ENCODE measurements at regions not wholly inside any gene's neighbourhood (a gene's known extent, or its start where the extent isn't known, plus 50 kb on each side); places are given as distances from the start of the nearest gene placed in this dataset.
A peak's percentile ranks its signal among the peaks of the same experiment; 100 is the strongest.
"Not testable (repeated sequence)": the region's sequence is repeated elsewhere in the genome, so short reads cannot be mapped to it uniquely, and the experiment has no call there.

GRCh38 chr2:180591947-180592346 is 388.5 kb upstream of the UBE2E3 start:
- DNase-seq: no peak

DNA sequence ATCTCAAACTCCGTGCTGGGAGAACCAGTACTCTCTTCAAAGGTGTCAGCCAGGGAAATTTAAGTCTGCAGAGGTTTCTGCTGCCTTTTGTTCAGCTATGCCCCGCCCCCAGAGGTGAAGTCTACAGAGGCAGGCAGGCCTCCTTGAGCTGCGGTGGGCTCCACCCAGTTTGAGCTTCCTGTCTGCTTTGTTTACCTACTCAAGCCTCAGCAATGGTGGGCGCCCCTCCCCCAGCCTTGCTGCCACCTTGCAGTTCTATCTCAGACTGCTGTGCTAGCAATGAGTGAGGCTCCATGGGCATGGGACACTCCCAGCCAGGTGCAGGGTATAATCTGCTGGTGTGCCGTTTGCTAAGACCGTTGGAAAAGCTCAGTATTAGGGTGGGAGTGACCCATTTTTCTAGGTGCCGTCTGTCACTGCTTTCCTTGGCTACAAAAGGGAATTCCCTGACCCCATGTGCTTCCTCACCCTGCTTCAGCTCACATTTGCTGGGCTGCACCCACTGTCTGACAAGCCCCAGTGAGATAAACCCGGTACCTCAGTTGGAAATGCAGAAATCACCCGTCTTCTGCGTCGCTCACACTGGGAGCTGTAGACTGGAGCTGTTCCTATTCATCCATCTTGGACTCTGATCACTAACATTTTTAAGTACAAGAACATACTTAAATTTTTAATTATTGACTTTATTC is 389.2 kb upstream of the UBE2E3 start:
- peak; percentile 15 for DNase-seq

DNA sequence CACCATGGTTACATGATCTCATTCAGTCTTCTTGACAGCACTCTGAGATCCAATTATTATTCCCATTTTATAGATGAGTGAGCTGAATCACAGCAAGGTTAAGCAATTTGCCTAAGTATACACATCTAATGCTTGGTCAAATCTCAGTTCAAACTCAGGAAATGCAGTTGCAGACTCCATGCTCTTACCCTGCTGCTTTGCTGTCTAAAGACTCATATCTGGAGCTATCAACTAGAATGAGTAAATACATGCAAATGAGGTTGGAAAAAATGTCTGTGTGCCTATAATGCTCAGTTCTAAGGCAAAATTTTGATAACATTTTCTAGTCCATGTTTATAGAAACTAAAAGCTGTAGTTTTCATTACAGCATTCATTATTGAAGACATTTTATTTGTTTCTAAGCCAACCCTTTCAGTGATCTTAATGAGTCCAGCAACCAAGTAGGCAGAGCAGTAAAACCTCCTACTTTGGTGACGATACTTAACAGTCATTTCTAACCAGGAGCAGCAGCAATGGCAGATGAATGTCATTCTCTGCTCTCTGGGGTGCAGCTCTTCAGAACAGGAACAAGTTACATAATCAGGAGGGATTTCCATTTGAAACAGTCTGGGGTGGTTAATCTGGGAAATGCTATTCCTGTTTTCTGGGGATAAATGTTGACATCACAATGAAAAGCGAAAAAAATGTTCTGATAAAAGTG is 396.8 kb upstream of the UBE2E3 start:
- DNase-seq: no peak

DNA sequence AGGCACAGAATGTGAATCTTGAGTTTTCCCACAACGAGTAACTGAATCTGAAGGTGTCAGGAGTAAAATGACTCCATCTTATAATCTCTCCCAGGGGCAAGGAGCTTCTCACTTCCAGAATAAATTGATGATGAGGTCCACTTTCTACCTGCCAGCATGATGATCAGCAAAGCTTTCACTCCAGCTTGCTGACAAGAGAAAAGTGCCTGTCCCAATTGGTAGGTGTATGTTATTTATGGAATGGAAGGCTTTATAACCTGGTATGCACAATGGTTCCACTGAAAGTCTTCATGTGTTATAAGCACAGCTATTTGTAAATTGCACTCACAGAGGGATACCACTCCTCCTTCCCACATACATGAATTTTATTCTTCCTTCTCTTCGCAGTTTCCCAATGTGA is 401.0 kb upstream of the UBE2E3 start:
- no peak for DNase-seq

DNA sequence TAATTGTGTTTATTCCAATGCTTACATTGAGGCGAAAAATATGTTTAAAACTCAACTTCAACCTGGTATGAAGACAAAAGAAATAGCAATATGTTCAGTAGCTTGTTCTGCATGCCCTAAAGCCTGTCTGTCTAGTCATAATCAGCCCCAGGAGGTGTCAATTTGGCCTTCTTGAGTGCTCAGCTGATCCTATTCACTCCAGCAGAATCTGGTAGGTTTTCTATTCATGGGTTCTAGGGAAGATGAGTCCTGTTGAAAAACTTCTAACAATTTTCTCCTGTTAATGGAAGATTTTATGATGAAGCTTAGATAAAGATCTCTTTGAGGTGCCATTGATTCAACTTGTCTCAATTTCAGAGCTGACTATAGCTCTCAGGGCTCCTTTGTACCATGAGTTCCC is 402.0 kb upstream of the UBE2E3 start:
- DNase-seq: no peak

- DNase-seq: no peak
Observed at GRCh38 chr2:180577567-180577966, 402.8 kb upstream of the UBE2E3 start.

GRCh38 chr2:180573951-180574350 is 406.5 kb upstream of the UBE2E3 start:
- DNase-seq: no peak

DNA sequence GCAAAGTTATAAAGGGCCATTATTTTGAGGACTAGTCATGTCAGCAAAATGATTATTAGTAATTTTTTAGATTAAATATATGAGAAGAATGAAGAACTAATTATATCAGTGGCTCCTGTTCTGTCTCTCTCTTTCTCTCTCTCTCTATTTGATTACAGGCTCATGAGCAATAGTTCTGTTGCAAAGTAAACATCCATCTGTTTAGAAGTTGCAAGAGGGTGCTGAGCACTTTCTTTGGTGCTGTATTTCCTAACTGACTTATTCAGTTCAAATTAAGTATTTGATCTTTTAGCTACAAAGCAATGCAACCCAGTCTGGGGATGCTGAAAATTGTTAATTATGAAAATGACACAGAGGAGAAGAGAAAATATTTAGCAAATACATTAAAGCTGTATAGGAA is 408.1 kb upstream of the UBE2E3 start:
- no peak for DNase-seq

DNA sequence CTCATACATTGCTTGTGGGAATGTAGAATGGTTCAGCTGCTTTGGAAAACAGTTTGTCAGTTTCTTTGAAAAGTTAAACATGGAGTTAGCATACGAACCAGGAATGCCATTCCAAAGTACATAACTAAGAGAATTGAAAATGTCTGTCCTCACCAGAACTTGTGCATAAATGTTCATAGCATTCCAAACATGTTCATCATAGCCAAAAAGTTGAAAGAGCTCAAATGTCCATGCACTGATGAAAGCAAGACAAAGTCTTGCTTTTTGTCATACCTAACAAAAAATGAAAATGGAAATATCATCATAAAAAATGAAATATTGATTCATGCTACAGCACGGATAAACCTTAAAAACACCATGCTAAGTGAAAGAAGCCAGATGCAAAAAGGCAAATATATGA is 408.8 kb upstream of the UBE2E3 start:
- no peak for DNase-seq

DNA sequence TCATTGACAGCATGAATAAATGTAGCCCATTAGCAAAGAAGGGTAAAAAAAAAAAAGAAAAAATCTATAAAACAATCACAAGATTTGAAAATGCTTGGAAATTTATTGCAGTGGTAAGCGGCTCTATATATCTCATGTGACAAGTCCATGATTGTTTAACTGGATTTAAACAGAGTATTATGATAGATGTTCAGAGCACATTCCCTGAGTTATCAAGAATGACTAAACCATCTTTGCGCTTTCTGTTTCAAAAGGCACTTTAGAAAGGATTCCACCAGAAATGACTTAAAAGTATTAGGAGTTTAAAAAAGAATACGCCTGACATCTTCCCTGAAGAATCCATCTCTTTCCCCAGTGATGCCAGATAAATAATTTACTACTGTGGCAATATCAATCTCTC is 409.5 kb upstream of the UBE2E3 start:
- no peak for DNase-seq

- no peak for DNase-seq
Observed at GRCh38 chr2:180564051-180564450, 416.4 kb upstream of the UBE2E3 start.

DNA sequence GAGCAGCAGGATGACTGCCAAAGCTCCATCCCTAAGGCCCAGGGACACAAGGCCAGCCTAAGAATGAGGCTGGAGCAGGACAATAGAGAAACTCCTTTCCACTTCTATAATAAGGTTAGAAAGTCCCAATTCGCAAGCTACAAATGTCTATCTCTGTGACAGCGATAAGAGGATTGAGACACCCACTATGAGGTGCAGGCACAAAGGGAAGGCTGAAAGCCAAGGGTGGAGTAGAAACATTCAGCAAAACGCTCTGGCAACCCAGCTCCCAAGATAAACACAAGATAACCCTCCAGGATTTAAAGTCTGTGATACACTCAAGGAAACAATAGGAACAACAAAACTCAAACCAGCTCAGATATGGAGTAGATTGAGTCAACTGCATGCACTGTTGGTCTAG is 418.0 kb upstream of the UBE2E3 start:
- DNase-seq: no peak

DNA sequence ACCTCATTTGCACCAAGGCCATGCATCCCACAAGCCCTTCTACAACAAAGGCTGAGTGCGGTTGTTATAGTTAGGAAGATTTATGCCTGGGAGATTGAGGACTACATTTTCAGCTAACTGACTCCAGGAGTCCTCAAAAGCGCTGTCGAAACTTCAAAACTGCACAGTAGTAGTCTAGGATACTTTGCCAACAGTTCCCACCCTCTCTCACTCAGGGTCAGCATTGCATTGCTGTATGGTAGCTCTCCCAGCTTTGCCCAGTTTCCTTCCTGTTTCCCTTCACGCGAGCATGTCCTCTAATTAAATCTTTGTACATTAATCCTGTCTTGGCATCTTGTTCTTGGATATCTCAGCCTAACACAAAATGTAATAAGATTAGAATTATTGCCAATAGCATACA is 420.6 kb upstream of the UBE2E3 start:
- DNase-seq: no peak

GRCh38 chr2:180559038-180559437 is 421.4 kb upstream of the UBE2E3 start:
- no peak for DNase-seq

DNA sequence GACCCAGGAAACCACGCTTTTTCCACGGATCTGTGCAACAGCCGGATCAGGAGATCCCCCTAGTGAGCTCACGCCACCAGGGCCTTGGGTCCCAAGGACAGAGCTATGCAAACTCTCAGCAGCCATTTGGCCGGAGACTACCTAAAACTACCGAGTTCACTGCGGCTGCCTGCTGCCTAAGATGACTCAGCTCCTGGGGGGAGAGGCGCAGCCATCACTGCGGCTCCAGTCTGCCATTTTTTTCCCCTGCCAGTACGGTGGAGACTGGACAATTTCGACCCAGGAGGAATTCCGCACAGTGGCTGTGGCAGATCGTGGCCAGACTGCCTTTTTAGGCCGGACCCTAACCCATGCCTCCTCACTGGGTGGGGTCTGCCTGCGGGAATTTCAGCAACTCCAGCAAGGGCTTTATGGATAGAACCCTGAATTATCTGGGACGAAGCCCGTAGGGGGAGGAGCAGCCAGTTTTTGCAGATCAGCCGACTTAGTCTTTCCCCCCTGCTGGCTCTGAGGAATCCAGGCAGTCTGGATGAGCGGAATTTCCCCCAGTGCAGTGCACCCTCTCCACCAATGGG is 424.9 kb upstream of the UBE2E3 start:
- DNase-seq: no peak

DNA sequence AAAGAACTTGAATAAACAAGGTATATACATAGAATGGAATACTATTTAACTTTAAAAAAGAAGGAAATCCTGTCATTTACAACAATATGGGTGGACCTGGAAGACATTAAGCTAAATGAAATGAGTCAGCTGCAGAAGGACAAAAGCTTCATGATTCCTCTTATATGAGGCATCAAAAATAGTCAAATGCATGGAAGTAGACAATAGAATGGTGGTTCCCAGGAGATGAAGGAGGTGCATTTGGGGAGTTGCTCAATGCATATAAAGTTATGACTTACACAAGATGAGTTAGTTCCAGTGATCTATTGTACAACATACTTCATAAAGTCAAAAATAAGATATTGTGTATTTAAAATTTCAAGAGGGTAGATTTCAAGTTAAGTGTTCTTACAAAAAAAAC is 426.1 kb upstream of the UBE2E3 start:
- no peak for DNase-seq

- DNase-seq: no peak
Observed at GRCh38 chr2:180553094-180553715, 427.2 kb upstream of the UBE2E3 start.

- no peak for DNase-seq
Observed at GRCh38 chr2:180542511-180542910, 437.9 kb upstream of the UBE2E3 start.

- no peak for DNase-seq
Observed at GRCh38 chr2:180540761-180541160, 439.6 kb upstream of the UBE2E3 start.

DNA sequence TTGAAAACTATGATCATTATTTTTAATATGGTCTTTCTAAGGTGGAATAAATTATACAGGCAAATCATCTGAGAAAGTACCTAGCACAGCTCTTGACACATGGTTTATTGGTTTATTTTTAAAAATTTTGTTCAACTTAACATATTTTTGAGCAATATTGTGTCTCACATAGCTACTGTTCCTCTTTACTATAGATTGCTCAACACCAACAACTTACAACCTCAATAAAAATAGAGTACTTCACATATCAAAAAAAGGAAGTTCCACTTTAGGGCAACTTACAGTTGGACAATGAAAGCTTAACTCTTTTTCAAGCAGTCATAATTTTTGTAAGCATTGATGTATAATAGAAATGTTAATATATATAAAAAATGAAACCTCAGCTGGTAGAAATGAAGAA is 440.9 kb upstream of the UBE2E3 start:
- DNase-seq: no peak

- no peak for DNase-seq
Observed at GRCh38 chr2:180535289-180535688, 445.1 kb upstream of the UBE2E3 start.

DNA sequence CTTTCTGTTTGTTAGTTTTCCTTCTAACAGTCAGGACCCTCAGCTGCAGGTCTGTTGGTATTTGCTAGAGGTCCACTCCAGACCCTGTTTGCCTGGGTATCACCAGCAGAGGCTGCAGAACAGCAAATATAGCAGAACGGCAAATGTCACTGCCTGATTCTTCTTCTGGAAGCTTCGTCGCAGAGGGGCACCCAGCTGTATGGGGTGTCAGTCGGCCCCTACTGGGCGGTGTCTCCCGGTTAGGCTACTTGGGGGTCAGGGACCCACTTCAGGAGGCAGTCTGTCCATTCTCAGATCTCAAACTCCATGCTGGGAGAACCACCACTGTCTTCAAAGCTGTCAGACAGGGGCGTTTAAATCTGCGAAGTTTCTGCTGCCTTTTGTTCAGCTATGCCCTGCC is 448.6 kb upstream of the UBE2E3 start:
- not testable (repeated sequence) for DNase-seq

DNA sequence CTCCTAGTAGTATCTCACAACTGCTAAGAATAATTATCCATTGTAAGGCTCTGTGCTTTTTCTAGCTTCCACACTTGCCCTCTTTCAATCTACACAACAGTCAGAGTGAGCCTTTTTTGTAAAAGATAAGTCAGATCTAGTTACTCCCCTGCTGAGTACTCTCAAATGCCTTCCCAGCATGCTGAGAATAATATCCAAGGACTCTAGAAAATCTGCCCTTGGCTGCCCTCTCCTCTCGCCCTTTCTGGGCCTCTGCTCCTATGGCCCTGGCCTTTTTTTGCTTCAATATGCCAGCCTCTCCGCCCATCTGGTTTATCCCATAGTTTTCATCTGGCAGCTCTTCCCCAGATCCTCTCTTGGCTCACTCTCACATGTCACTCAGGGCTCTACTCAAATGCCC is 455.9 kb upstream of the UBE2E3 start:
- no peak for DNase-seq
